ENCODE measurements at regions not wholly inside any gene's neighbourhood (a gene's known extent, or its start where the extent isn't known, plus 50 kb on each side); places are given as distances from the start of the nearest gene placed in this dataset.

DNA sequence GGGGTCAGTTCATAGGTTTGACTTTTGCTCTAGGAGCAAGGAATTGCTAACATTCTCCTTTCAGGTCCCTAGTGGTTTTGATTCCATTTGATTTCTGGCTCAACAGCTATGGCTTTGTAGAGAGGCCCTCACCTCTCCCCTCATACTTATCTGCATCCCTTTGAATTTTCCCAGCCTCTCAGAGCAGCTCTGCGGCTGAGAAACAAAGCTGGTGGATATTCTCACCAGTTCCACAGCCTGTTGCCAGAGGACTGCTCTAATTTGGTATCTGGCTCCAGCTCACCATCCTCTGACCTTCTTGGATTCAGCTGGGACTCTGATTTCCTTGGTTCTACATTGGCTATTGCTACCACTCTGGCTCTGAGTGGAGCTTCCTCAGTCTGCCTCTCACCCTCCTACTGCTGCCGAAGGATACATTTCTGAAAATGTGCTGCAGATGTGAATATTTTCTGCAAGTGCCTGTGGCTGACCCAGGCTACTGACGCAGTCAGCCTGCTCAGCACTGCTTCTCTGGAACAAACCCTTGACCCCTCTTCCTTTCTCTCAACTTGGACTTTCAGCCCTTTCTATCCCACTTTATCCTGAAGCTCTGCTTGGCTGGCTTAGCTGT is 110.9 kb upstream of the ENPEP start:
- DNase-seq (ENCODE audit: low read depth), result no peak

DNA sequence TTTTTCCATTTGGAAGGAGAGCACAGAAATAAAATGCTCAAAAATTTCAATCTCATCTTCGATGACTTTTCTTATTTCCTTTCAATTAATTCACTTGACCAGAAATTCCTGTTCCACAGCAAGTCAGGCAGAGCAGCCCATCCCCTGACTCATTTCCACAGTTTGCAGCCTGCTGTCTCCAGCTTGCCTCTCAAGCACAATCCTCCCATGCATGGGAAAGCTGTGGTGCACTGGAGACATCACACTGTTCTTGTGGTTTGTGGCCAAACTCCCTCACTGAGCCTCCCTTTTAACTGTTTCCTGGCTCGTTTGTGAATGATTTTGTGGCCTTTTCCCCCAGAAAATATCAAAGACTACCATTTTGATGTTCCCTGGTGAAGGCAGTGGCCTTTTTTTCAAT is 114.0 kb upstream of the ENPEP start:
- no peak overlapping the region for H3K4me3 ChIP-seq (replicated peaks; ENCODE audit: low read depth, low read length)
- no peak for TF ChIP-seq CTCF (IDR thresholded peaks at IDR 0.05; ENCODE audit: low read length, missing control alignments)
- peak; percentile 53 for DNase-seq (ENCODE audit: low read depth)

More for the DNA sequence above, 110.9 kb upstream of the ENPEP start:
- TF ChIP-seq CTCF (IDR thresholded peaks at IDR 0.05; ENCODE audit: low read length, missing control alignments), result no peak
- no peak overlapping the region for H3K4me3 ChIP-seq (replicated peaks; ENCODE audit: low read depth, low read length)

DNA sequence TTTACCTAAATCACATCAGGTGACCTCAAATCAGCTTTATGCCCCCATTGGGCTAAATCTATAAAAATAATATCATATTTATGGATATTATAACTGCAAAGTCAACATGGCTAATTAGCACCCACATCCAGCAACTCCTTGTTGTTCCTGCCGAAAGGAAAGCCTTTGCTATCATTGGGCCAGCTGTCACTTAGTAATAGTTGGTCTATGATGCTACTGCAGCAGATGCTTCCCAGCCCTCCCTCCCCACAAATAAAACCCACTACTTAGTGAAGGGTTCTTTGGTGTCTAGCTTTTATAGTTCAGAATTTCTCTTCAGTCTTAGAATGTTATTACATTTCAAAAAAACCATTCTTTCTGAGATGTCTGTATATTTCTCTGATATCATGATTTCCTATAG is 116.9 kb upstream of the ENPEP start:
- no peak for TF ChIP-seq CTCF (IDR thresholded peaks at IDR 0.05; ENCODE audit: low read length, missing control alignments)
- DNase-seq (ENCODE audit: low read depth), result no peak
- H3K4me3 ChIP-seq (replicated peaks; ENCODE audit: low read depth, low read length), result no peak overlapping the region

GRCh38 chr4:110357521-110357920 is 118.4 kb upstream of the ENPEP start:
- no peak for TF ChIP-seq CTCF (IDR thresholded peaks at IDR 0.05; ENCODE audit: low read length, missing control alignments)
- H3K4me3 ChIP-seq (replicated peaks; ENCODE audit: low read depth, low read length), result no peak overlapping the region
- DNase-seq (ENCODE audit: low read depth), result no peak

GRCh38 chr4:110354460-110354859 is 121.5 kb upstream of the ENPEP start:
- no peak for DNase-seq (ENCODE audit: low read depth)
- no peak for TF ChIP-seq CTCF (IDR thresholded peaks at IDR 0.05; ENCODE audit: low read length, missing control alignments)
- H3K4me3 ChIP-seq (replicated peaks; ENCODE audit: low read depth, low read length), result no peak overlapping the region

DNA sequence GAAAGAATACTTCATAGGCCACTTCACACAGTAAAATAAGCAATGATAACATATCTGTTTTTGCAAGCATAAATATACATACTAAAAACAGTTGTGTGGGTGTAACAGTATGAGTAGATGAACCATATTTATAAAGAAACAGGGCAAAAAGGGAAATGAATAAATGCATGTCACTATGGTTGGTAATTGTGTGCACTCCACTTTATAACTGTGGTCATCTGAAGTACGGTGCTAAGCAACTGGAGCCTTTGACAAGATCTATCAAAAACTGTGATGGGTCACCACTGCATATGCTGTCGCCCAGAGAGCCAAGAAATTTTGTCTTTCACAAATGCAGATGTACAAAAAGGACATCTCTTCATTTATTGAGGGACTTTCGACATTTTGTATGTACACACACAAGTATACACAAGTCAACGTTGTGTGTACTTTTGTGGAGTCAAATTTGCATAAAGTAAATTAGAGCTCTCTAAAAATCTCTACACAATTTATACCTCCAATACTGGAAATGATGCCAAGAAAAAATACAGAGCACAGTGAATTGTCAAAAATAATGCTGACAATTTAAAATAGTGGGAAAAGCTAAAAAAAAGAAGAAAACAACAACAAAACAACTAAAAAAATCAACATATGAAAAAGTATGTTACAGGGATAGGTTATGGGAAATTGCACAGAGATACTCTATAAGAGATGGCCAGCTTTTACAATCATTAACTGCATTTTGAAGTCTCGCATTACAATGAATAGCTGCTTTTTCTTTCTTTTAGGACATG is 123.1 kb upstream of the ENPEP start:
- no peak overlapping the region for H3K4me3 ChIP-seq (replicated peaks; ENCODE audit: low read depth, low read length)
- no peak for TF ChIP-seq CTCF (IDR thresholded peaks at IDR 0.05; ENCODE audit: low read length, missing control alignments)
- DNase-seq (ENCODE audit: low read depth), result no peak
